ENCODE measurements at regions not wholly inside any gene's neighbourhood (a gene's known extent, or its start where the extent isn't known, plus 50 kb on each side); places are given as distances from the start of the nearest gene placed in this dataset.

DNA sequence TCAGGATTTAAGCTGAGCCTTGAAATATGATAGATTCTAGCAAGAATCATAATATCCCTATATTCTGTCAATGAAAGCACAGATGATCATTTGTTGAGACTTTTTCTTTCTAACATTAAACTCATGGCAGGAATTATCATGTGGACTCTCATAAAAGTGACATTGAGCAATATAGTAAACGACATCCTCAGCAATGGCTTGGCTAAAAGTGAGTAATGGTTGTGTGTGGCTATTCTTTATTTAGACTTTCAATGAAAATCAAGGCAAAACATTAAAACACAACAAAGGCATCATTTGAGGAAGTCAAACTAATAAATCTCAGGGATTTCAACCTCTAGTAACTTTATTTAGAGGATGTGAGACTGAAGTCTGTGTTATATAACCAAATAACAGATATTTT is 257.8 kb upstream of the ADGRL4 start:
- H3K36me3 Mint-ChIP-seq (ENCODE audit: unreplicated experiment), result no peaks in the 10 kb centered on the region
- H3K27me3 Mint-ChIP-seq (ENCODE audit: unreplicated experiment), result no peaks in the 10 kb centered on the region
- TF ChIP-seq, protein P1, sequence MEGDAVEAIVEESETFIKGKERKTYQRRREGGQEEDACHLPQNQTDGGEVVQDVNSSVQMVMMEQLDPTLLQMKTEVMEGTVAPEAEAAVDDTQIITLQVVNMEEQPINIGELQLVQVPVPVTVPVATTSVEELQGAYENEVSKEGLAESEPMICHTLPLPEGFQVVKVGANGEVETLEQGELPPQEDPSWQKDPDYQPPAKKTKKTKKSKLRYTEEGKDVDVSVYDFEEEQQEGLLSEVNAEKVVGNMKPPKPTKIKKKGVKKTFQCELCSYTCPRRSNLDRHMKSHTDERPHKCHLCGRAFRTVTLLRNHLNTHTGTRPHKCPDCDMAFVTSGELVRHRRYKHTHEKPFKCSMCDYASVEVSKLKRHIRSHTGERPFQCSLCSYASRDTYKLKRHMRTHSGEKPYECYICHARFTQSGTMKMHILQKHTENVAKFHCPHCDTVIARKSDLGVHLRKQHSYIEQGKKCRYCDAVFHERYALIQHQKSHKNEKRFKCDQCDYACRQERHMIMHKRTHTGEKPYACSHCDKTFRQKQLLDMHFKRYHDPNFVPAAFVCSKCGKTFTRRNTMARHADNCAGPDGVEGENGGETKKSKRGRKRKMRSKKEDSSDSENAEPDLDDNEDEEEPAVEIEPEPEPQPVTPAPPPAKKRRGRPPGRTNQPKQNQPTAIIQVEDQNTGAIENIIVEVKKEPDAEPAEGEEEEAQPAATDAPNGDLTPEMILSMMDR (IDR thresholded peaks at IDR 0.05), result no peak
- no peaks in the 10 kb centered on the region for H3K9me3 Mint-ChIP-seq (ENCODE audit: unreplicated experiment)
- DNase-seq (ENCODE audit: extremely low spot score, unreplicated experiment), result no peak
- peaks cover 16% of the 10 kb centered on the region for H3K4me1 Mint-ChIP-seq (ENCODE audit: unreplicated experiment)
- no peak overlapping the region for H3K27ac Mint-ChIP-seq (ENCODE audit: unreplicated experiment)
- H3K4me3 Mint-ChIP-seq (ENCODE audit: unreplicated experiment), result no peak overlapping the region

DNA sequence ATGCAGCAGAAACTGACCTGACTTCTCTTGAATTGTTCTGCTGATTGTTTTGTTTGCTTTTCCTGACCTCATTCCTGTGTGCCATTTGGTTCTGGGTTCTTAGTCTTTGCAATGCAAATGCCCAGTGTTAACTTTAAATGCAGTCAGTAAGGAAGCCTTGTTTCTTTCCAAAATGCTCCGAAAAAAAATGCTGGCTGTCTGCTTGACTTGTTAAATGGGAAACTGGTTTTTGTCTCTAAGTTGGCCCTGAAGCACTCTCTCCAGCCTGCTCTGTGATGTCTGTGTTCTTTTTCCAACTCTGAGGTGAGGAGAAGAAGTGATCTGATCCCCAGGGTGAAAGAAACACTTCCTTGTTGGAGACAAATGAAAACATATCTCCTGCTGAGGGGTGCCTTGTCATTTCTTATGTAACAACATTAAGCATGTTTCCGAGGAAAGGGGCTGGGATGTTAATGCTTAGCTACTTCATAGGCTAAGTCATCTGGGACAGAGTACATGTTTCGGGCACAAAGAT is 256.3 kb upstream of the ADGRL4 start:
- Mint-ChIP-seq H3K4me3 (ENCODE audit: unreplicated experiment) (no peak overlapping the region), H3K36me3 (ENCODE audit: unreplicated experiment) (no peaks in the 10 kb centered on the region), H3K27me3 (ENCODE audit: unreplicated experiment) (no peaks in the 10 kb centered on the region), H3K27ac (ENCODE audit: unreplicated experiment) (peak overlapping the region; percentile 1), H3K4me1 (ENCODE audit: unreplicated experiment) (peaks cover 16% of the 10 kb centered on the region), H3K9me3 (ENCODE audit: unreplicated experiment) (no peaks in the 10 kb centered on the region)
- TF ChIP-seq, protein P1 (IDR thresholded peaks at IDR 0.05), result no peak
- DNase-seq (ENCODE audit: extremely low spot score, unreplicated experiment), result no peak

DNA sequence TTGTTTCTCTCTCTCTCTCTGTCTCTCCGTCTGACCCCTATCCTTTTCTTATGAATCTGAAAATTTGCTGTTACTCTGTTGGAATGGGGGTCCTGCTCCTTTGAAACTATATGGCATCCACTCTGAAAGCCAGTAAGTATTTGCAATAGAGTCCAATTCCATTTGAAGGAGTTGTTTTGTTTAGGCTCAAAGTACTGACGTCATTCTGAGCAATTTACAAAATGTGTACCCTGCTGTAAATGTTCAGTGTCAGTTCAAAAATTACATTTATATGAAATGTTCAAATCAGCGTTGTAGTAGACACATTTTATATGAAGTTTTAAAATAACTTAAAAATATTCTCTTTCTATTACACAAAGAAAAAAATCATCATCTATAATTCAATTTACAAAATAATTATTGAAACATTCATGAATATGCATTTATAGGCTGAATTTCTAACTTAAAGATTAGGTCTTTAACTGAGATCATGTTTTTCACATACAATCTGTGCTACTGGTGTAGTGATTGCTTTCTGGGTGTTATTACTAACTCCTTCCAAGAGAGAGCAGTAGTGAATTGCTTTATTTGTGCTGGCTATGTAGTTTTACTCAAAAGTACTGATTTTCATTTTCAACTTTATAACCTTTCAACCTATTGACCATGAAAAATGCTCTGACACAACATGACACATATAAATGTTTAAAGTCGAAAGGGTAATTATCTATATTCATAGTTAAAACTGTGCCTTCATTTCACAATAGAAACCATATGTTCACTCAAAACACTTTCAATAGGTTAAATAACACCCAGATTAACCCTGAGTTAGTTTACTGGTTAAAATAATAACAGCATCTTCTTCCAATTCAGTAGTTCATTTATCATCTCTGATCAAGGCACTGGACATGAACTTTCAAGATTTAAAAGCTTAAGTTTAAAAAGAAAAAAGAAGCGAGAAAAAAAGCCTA is 253.1 kb upstream of the ADGRL4 start:
- no peak overlapping the region for H3K27ac Mint-ChIP-seq (ENCODE audit: unreplicated experiment)
- H3K36me3 Mint-ChIP-seq (ENCODE audit: unreplicated experiment), result no peaks in the 10 kb centered on the region
- H3K27me3 Mint-ChIP-seq (ENCODE audit: unreplicated experiment), result no peaks in the 10 kb centered on the region
- peaks cover 16% of the 10 kb centered on the region for H3K4me1 Mint-ChIP-seq (ENCODE audit: unreplicated experiment)
- TF ChIP-seq, protein P1 (IDR thresholded peaks at IDR 0.05), result peak; percentile 75
- H3K9me3 Mint-ChIP-seq (ENCODE audit: unreplicated experiment), result no peaks in the 10 kb centered on the region
- no peak overlapping the region for H3K4me3 Mint-ChIP-seq (ENCODE audit: unreplicated experiment)
- DNase-seq (ENCODE audit: extremely low spot score, unreplicated experiment), result no peak

DNA sequence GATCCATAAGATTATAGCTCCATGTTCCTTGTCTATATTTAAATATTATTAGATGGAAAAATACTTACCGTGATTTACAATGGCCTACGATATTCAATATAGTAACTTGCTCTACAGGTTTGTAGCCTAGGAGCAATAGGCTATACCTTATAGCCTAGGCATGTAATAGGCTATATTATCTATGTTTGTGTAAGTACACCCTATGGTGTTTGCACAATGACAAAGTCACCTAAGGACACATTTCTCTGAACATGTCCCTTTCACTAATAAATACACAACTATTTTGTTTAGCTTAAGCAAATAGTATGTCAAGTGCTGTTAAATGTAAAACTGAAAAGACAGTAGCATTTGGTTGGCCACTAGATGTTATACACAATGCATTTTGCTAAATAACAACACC is 248.9 kb upstream of the ADGRL4 start:
- Mint-ChIP-seq H3K9me3 (ENCODE audit: unreplicated experiment) (no peaks in the 10 kb centered on the region), H3K36me3 (ENCODE audit: unreplicated experiment) (no peaks in the 10 kb centered on the region), H3K27ac (ENCODE audit: unreplicated experiment) (no peak overlapping the region), H3K4me3 (ENCODE audit: unreplicated experiment) (no peak overlapping the region), H3K4me1 (ENCODE audit: unreplicated experiment) (peaks cover 4% of the 10 kb centered on the region), H3K27me3 (ENCODE audit: unreplicated experiment) (no peaks in the 10 kb centered on the region)
- TF ChIP-seq, protein P1 (IDR thresholded peaks at IDR 0.05), result no peak
- no peak for DNase-seq (ENCODE audit: extremely low spot score, unreplicated experiment)

DNA sequence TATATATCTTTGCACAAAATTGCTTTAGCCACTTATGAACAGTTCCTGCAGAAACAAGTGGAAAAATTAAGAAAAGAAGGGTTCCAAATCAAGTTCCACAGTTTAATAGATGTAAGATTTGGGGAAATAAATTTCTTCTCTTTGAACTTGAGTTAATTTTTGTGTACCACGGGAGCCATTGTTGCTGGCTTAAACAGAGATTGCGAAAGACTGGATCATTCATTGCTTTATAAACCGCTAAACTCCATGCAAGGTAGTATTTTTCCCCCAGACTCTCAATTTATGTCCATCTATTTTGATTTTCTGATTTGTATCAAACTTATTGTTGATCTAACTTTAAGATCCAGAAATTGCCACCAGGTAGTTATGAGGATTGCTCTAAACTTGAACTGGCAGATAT is 246.1 kb upstream of the ADGRL4 start:
- no peaks in the 10 kb centered on the region for H3K4me1 Mint-ChIP-seq (ENCODE audit: unreplicated experiment)

More for the DNA sequence above, 246.1 kb upstream of the ADGRL4 start:
- TF ChIP-seq, protein P1 (IDR thresholded peaks at IDR 0.05), result no peak
- H3K9me3 Mint-ChIP-seq (ENCODE audit: unreplicated experiment), result no peaks in the 10 kb centered on the region
- H3K27ac Mint-ChIP-seq (ENCODE audit: unreplicated experiment), result no peak overlapping the region
- no peaks in the 10 kb centered on the region for H3K27me3 Mint-ChIP-seq (ENCODE audit: unreplicated experiment)
- no peaks in the 10 kb centered on the region for H3K36me3 Mint-ChIP-seq (ENCODE audit: unreplicated experiment)
- no peak for DNase-seq (ENCODE audit: extremely low spot score, unreplicated experiment)
- H3K4me3 Mint-ChIP-seq (ENCODE audit: unreplicated experiment), result no peak overlapping the region
